ENCODE measurements at regions not wholly inside any gene's neighbourhood (a gene's known extent, or its start where the extent isn't known, plus 50 kb on each side); places are given as distances from the start of the nearest gene placed in this dataset.
"Not testable (repeated sequence)": the region's sequence is repeated elsewhere in the genome, so short reads cannot be mapped to it uniquely, and the experiment has no call there.

GRCh38 chr6:81966968-81967367 is 214.5 kb upstream of the TENT5A start:
- no peak for DNase-seq (ENCODE audit: low read depth)

GRCh38 chr6:81962198-81962597 is 209.7 kb upstream of the TENT5A start:
- no peak for DNase-seq (ENCODE audit: low read depth)

GRCh38 chr6:81950877-81951276 is 198.4 kb upstream of the TENT5A start:
- DNase-seq (ENCODE audit: low read depth), result no peak

- DNase-seq (ENCODE audit: low read depth), result no peak
Measured at GRCh38 chr6:81948861-81949260, 196.4 kb upstream of the TENT5A start.

- DNase-seq (ENCODE audit: low read depth), result not testable (repeated sequence)
Measured at GRCh38 chr6:81948196-81948595, 195.7 kb upstream of the TENT5A start.

- DNase-seq (ENCODE audit: low read depth), result no peak
Measured at GRCh38 chr6:81944661-81945060, 192.2 kb upstream of the TENT5A start.

GRCh38 chr6:81942842-81943241 is 190.4 kb upstream of the TENT5A start:
- not testable (repeated sequence) for DNase-seq (ENCODE audit: low read depth)

- no peak for DNase-seq (ENCODE audit: low read depth)
Measured at GRCh38 chr6:81942067-81942370, 189.5 kb upstream of the TENT5A start.

- no peak for DNase-seq (ENCODE audit: low read depth)
Measured at GRCh38 chr6:81940451-81940985, 188.0 kb upstream of the TENT5A start.

- DNase-seq (ENCODE audit: low read depth), result no peak
Measured at GRCh38 chr6:81939766-81940165, 187.3 kb upstream of the TENT5A start.

- DNase-seq (ENCODE audit: low read depth), result no peak
Measured at GRCh38 chr6:81938991-81939732, 186.7 kb upstream of the TENT5A start.

- DNase-seq (ENCODE audit: low read depth), result no peak
Measured at GRCh38 chr6:81938014-81938856, 185.8 kb upstream of the TENT5A start.

GRCh38 chr6:81937296-81937937 is 184.9 kb upstream of the TENT5A start:
- DNase-seq (ENCODE audit: low read depth), result no peak

- DNase-seq (ENCODE audit: low read depth), result no peak
Measured at GRCh38 chr6:81934936-81935335, 182.5 kb upstream of the TENT5A start.

GRCh38 chr6:81933608-81934051 is 181.1 kb upstream of the TENT5A start:
- no peak for DNase-seq (ENCODE audit: low read depth)

GRCh38 chr6:81933089-81933488 is 180.6 kb upstream of the TENT5A start:
- DNase-seq (ENCODE audit: low read depth), result no peak

- not testable (repeated sequence) for DNase-seq (ENCODE audit: low read depth)
Measured at GRCh38 chr6:81932448-81932847, 180.0 kb upstream of the TENT5A start.

- DNase-seq (ENCODE audit: low read depth), result no peak
Measured at GRCh38 chr6:81929828-81930227, 177.3 kb upstream of the TENT5A start.

- no peak for DNase-seq (ENCODE audit: low read depth)
Measured at GRCh38 chr6:81925201-81925600, 172.7 kb upstream of the TENT5A start.

- DNase-seq (ENCODE audit: low read depth), result no peak
Measured at GRCh38 chr6:81909981-81910900, 157.8 kb upstream of the TENT5A start.

GRCh38 chr6:81909162-81909561 is 156.7 kb upstream of the TENT5A start:
- DNase-seq (ENCODE audit: low read depth), result no peak

Data from GM04503 (cell line).